HG02885 (cell line): ENCODE measurements at regions not wholly inside any gene's neighbourhood (a gene's known extent, or its start where the extent isn't known, plus 50 kb on each side); places are given as distances from the start of the nearest gene placed in this dataset.

Source experiments
- ATAC-seq: cut with Tn5 transposase; IDR thresholded peaks from one replicate; pipeline ENCODE4 v1.9.1; 2021; ENCODE audit warnings: mild to moderate bottlenecking; ENCODE audit not compliant: unreplicated experiment, poor library complexity

DNA sequence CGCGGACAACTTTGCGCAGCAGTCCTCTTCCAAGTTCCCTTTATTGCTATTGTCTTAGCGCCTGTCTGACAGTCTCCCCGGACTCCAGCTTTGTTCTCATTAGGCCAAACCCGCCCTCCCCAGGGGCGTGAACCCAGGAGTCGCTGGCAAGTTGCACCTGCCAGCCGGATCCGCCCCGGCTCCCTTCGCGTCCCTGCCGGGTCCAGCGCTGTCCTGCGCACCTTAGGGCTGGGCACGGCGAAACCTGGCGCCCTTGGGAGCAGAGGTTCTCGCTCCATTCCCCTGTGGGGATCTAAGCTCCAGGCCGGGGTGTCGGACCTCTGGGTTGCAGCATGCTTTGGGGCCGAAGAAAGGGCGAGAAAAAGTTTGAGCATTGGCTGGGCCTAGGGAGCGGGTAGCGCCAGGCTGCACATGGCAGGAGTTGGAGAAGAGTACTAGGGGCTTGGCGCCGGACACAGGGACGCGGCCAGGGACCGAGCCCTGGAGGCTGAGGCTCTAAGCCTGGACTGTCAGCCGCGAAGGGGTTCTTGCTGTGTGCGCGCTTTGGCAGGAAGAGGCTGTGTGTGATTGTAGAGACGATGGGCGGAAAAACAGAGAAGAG is 335.1 kb upstream of the THRB start:
- no peak for ATAC-seq

- no peak for ATAC-seq
These were observed 335.8 kb upstream of the THRB start for GRCh38 chr3:24830230-24831152.

DNA sequence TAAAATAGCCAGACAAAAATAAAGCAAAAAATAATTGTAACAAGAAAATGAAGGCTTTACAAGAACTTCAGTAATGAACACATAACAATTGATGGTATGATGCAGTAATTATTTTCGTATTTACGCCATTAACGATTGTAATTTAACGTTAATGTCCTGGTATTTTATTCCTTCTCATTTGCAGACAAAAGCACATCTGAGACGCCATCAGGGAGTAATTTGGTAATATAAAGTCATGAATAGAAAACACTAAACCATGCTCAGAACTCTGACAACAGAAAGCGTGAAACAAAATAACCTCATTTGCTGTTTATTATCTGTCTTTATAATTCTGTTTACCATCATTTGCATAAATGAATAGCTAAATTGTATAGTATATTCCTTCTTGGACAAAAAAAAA is 336.6 kb upstream of the THRB start:
- ATAC-seq, result no peak

DNA sequence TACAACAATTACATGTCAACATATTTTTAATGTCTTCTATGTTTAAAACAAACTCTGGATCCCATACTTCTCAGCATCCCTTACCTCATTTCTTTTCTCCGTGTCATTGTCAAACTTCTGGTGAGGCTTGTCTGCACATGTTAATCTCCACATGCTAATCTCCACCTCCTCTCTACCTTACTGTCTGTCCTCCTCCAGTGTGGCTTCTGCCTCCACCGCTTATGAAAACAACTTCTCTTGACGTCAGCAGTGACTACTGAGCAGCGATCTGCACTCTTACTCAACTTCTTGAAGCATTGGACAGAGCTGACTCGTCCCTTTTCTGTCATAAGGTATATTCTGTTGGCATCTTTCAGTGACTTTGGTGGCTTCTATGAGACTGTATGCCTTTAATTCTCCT is 338.2 kb upstream of the THRB start:
- no peak for ATAC-seq

DNA sequence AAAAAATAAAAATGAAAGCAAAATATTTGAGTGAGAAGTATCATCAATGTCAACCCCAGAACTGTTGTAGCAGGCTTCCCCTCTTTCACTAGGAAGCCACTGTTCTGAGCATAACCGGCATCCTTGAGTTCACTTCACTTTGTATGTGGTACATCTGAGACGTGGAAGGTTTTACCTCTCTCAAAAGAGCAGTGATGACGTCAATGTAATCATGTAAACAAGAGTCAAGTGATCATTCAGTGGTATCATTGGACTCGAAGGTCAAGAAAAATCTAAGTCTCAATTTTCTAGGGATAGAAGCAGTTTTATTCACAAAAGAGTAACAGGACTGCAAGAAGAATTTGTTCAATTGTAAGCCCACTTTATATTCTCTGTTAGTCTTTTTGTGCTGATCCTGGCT is 339.8 kb upstream of the THRB start:
- ATAC-seq, result no peak

GRCh38 chr3:24835510-24835909 is 340.9 kb upstream of the THRB start:
- ATAC-seq, result no peak

DNA sequence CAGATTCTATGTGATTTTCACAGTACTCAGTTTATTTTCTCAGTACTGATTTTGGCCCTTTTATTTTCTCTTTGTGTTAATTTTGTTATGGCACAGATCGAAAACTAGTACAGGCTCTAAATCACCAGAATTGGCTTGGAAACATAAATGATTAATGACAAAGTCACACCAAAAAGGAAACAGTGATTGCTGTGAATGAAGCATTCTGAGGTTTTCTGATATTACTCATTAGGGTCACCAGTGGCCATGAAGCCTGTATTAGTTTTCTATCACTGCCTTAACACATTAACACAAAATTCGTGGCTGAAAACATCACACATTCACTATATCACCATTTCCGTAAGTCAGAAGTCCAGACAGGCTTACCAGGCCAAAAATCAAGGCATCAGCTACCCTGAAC is 343.0 kb upstream of the THRB start:
- no peak for ATAC-seq

- ATAC-seq, result no peak
These were observed 343.9 kb upstream of the THRB start for GRCh38 chr3:24838533-24838932.

DNA sequence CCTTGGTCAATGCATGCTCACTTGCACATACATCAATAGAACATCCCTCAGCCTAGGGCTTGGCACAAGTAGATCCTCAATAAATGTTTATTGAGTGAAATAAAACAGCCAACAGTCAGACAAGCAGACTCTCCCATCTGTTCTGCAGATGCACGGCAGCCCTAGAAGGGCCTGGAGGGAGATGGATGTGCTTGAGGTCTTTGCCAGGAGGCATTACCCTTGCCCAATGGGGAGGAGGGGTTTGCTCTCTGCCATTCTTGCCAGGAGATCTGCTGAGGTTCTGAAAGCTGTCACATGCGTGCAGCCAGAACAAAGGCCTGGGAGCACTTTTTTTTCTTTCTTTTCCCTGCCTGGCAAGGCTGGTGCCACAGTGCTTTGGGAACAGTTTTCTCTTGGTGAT is 349.3 kb upstream of the THRB start:
- ATAC-seq, result no peak

GRCh38 chr3:24845524-24846155 is 351.0 kb upstream of the THRB start:
- no peak for ATAC-seq

- ATAC-seq, result no peak
These were observed 351.7 kb upstream of the THRB start for GRCh38 chr3:24846286-24846860.

DNA sequence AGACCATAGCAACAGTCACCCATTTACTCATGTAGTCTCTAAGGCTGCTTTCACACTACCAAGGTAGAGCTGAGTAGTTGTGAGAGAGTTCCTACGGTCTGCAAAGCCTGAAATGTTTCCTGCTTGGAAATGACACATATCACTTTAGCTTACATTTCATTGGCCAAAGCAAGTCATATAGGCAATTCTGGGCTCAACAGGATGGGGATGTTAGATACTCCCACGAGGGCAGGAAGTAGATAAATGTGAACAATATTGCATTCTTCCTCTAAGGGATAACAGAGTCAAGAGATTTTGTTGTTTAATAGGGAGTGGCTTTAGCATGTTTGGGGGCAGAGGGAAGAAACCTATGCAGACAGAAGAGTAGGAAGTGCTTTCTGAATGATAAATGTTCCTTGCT is 355.6 kb upstream of the THRB start:
- no peak for ATAC-seq

DNA sequence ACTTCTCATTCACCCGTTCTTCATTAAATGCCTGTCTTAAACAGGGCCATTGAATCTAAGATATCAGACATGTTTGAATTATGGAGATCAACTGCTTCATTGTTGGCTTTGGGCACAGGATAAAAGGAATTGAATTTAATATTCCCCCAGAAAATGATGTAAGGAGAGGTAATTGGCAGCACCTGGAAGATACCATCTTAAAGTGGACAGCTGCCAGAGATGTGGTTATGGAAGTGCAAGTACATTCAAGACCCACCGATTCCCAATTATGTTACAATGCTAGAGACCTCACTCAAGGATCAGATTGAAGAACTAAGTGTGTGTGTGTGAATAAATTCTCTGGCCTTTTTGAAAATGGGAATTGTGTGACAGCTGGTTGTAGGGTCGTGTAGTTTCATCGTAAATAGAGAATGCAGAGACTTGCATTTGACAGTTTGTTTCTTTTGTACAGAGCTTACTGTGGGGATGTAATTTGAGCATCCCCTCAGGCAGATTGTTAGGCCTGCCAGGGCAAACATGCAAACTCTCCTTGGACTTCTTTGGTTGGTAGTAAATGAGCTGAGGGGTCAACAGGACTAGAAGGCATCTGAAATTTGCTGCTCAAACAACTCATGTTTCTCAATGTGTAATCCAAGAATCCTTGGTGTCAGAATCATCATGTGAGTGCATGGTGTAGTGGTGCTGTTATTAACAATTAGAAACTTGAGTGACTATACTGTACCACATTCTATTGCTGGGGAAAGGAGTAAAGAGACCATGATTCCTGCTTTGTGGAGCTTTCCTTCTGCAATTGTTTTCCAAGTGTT is 359.2 kb upstream of the THRB start:
- no peak for ATAC-seq

GRCh38 chr3:24854748-24855147 is 360.1 kb upstream of the THRB start:
- no peak for ATAC-seq

DNA sequence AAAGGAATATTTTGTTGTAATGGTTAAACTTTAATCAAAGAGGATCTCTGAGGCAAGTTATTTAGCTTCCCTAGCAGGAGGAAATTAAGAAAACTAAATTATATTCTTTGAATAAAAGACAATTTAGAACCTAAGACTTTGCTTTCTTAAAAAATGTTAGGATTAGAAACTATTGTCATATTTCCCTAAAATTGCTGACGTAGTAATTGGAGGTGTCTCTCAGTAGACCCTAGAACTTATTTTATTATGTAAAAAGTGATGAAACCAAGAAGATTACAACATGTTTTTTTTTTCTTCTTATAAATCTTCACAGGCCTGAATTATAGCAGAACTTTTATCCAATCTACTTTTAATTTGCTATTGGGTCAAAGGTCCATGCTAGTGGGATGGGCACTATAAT is 363.3 kb upstream of the THRB start:
- ATAC-seq, result no peak

GRCh38 chr3:24863215-24863614 is 368.6 kb upstream of the THRB start:
- ATAC-seq, result no peak

GRCh38 chr3:24867783-24868182 is 373.1 kb upstream of the THRB start:
- ATAC-seq, result no peak

GRCh38 chr3:24881239-24881638 is 386.6 kb upstream of the THRB start:
- no peak for ATAC-seq

- no peak for ATAC-seq
These were observed 391.9 kb upstream of the THRB start for GRCh38 chr3:24886501-24886900.

GRCh38 chr3:24890012-24890411 is 395.4 kb upstream of the THRB start:
- no peak for ATAC-seq
